NCI-H69 (cell line): ENCODE measurements at regions not wholly inside any gene's neighbourhood (a gene's known extent, or its start where the extent isn't known, plus 50 kb on each side); places are given as distances from the start of the nearest gene placed in this dataset.
"Not testable (repeated sequence)": the region's sequence is repeated elsewhere in the genome, so short reads cannot be mapped to it uniquely, and the experiment has no call there.

Experiments
- DNase-seq: peaks from one replicate; lab custom pipeline; 2025; lab: John Stamatoyannopoulos, UW

DNA sequence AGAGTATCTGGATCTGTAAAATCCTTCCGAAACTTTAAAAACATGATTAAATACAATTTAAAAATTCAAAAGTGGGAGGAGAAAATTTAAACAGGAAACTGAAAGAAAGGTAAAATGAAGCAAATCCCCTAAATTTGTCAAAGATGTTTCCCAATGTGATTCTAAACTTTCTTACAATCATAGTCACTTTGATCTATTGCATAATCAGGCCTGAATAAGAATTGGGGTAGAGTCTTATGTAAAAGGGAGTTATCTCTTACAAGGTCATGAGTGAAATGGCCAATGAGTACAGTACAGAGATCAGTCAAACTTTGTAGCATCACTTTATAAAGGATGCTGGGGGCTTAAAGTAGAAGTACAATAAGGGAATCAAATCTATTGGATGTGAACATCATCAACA, 1657.7 kb upstream of the CELF4 start:
- no peak for DNase-seq

DNA sequence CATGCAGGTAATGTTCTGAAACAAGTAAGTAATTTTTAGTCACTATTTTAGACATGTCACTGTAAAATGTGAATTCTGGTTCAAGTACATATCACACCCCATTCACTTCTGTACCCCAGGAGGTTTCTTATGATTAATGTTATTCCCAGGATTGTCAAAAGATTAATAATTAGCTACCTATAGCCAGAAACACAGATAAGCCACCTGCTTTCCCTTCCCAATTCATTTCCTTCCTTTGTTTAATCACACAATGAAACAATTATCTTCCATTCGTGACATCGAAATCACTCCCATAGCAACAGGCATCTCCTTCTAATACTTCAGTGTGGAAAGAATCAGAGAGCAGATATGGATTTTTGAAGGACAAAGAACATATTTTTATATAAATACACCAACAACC, 1650.3 kb upstream of the CELF4 start:
- DNase-seq = peak; percentile 35

DNA sequence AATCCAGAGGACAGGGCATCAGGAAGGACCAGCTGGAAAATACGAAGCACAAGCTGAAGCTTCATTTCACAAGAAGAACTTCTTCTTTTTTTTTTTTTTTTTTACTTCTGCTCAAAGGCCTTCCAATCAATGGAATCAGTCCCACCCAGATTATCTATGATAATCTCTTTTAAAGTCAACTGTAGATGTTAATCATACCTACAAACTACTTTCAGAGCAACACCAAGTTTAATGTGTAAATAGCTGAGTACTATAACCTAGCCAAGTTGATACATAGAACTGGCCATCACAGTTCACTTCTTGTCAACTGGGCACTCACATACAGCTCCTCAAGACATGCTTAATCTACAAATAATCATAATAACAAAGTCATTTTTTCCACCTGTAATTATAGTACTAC, 1645.9 kb upstream of the CELF4 start:
- no peak for DNase-seq

DNA sequence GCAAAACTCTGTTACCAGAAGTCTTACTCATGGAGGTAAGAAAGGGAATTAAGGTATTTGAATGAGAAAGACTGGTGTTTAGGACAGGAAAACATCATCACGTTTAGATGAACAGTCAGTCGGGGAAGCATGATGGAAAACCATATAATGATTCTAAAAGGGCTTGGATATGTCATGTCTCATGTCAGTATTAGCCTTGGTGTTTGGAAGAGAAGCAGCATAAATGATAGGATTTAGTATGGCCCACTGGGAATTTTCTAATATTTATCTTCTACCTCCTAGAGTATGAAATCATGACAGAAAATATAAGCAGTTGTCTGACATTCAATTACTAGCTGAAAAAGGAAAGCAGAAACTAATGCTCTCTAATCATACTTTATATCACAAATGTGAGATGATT, 1643.6 kb upstream of the CELF4 start:
- DNase-seq = no peak

DNA sequence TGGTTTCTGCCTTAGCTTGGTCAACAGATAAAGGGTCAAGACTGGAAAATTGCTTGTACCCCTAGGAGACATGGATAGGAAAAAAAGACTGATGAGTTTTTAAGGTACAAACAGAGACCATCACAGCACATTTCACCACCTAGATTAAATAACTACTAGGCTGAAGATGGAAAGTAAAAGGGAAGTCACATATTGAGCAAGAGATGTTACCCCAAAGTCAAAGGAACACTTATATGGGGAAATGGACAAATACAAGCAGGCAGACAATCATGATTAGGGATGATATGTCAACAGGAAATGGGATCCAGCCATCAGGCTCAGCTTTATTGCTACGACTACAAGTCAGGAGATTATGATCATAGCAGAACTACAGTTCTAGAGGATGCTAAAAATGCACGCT, 1643.1 kb upstream of the CELF4 start:
- peak; percentile 20 for DNase-seq

DNA sequence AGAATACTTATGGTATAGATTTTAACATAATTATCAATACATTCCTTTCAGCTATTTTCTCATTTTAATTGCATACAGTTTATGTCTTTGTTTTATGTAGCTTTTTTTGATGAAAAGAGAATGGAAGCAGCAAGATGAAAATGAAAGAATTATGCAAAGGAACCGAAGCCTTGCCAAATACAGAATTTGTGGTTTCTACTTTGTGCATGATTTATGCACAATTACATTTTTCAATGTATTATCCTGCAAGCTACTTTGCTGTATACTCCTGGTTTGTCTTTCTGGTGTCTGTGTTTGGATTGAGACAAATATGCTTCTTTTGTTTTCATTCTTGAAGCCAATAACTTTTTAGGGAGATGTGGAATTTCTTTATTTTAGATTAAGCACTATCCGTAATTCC, 1642.6 kb upstream of the CELF4 start:
- no peak for DNase-seq

DNA sequence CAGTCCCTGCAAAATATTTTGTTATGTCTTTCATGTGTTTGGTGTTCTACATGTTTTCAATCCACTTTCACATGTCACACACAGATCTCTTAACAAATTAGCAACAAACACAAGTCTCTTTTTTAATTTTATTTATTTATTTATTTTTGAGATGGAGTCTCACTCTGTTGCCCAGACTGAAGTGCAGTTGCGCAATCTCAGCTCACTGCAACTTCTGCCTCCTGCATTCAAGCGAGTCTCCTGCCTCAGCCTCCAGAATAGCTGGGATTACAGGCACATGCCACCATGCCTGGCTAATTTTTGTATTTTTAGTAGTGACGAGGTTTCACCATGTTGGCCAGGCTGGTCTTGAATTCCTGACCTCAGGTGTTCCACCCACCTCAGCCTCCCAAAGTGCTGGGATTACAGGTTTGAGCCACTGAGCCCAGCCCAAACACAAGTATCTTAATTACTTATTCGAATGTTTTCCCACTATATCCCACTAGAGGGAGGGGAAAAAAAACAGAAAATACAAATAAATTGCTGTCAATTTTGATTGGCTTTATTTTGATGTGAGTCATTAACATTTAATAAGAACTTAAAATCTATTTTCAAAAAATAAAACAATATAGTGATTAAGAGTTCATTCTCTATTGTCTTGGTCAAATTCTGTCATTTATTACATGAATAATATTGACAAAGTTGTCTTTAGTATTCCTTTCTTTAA, 1641.0 kb upstream of the CELF4 start:
- not testable (repeated sequence) for DNase-seq

DNA sequence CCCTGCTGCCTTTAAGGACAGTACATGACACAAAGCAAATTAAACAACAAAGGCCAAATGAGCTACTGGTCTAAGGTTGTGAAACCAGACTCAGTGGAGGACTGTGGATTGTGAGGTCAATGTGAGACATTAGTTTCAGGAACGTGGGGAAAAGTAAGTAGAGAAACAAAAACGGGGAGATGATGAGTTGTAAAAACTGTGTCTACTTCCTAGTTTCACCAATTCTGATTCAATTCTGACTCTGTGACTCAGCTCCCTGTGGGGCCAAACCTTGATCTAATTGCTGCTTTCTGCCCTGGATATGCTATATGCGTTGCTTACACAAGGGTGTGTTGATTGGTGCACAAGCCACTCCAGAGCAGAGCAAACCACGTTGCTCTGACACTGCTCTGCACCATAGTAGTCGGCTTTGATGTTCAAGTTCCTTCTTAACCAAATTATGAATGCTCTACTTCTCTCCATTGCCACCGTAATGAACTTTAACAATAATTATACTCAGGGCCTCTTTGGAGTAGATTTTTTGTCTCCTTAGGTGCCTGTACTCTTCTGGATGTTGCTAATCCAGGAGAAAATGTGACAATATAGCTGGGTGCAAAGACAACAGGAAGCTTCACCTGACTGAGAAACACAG, 1640.1 kb upstream of the CELF4 start:
- peak; percentile 40 for DNase-seq

DNA sequence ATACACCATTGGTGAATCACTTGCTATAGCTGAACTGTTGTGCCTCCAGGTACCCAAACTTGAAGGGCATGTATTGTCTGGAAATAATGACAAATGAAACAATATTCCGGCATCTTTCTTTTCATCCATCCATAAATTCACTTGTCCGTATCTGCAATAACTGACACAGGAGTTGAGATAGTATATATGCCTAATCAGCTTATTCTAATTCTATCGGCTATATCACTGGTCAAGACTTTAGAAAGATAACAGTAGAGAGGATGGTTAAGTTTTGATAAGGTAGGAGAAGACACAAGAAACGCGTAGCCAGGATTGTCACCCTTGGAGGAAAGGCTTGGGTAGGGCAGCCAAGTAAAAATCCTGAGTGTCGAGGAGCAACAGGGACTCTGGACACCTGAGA, 1634.6 kb upstream of the CELF4 start:
- DNase-seq = no peak

DNA sequence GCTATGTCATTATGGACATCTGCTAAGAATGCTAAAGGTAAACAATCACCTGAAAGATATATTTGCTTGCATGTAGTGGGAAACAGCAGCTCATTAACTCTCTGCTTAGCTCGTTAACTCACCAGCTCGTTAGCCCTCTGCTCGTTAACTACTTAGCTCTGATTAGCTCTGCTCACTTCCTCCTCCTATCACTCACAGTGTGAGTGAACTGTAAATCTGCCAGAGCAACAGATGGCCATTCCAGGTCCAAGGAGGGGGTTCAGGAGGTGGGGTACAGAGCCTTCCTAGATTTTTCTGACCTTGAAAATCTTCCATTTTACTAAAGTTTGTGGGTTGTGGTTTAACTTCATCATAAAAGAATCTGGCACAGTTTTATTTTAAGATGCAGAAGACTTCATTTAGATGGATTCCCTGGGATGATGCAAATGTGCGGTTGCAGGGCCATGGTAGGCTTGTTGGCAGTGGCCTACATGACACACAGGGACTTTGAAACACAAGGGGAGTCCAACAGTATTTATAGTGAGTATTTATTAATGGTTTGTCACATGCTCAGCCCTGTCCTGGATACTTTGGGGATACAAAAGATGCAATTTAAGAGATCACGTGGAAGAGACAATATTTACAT, 1633.7 kb upstream of the CELF4 start:
- DNase-seq = peak; percentile 97

DNA sequence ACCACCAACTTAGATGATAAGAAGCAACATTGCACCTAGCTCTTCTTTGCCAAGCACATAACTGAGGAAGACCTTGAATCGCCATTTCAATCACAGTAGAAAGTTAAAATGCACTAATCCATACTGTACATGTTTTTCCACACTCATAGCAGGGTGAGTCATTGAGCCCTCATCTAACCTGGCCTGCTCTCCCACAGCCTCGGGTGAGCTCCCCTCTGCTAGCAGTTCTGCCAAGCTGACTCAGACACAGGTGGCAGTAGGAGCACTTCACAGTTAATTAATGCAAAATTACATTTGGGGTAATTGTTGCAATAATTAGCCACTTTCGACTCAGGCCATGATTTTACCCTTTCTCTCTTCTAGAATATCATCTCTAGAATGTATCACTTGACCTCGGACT, 1632.8 kb upstream of the CELF4 start:
- peak; percentile 90 for DNase-seq

DNA sequence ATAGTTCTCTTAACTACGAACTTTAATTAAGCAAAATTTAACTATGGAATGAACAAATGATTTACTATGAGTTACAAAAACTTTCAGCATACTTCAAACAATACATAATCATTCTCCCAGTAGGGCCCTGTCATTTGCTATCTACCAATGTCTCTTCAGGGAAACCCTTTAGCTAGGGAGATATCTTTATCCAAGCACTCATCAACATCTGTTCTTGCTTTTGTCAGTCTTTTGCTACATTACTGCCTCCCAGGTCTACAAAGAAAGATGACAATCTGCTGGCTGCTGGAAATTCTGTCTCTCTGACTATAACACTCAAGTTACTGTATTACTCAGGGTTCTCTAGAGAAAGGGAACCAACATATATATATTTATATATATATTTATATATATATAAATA, 1626.3 kb upstream of the CELF4 start:
- DNase-seq = peak; percentile 64

DNA sequence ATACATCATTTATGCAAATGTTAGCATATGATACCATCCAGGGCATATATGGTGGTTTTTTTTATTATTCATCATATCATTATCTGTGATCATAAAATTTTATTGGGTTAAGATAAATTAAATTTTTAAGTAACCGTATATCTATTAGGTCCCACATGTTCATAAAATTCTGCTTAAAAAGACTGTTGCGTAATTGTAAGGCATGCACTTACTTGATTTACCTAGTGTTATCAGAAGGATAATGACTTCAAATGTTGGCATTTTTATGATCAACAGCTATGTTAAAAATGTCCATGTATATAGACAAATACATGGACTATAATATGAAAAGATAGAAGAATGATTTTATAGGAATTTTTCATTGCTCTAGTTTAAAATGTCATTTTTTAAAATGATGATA, 1625.5 kb upstream of the CELF4 start:
- DNase-seq = no peak

DNA sequence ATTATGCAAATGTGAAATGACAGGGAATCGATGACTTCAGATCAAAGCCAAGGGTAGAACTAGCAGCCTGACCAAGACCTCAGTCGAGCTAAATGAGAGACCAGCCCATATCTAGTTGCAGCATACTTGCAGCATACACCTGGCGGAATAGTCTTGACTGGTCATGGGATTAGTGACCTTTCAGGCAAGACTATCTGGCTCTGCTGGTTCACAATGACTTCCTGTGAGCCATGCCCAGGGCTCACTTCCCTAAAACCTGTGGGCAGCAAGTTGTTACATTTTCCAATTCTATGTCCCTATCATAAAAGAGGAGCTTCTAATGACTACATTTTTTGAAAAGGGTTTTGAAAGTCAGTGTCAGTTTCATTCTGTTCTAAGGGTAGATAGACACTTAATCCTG, 1624.9 kb upstream of the CELF4 start:
- DNase-seq = no peak

DNA sequence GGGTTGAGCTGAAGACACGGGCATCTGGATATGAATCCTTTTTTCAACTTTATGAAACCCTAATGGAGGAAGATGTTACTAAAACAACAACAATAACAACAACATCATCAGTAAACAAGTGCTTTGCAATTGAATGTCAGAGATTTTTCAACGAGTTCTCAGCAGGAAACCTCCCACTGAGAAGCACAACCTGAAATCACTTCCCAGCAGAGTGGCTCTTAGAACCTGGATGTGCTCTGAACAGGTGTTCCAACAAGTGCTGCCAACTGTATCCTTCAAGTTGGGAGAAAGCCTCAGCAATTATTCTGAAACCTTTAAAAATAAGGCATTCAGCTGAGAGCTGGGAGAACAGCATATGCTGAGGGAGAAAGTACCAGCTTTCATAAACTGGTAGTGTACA, 1622.7 kb upstream of the CELF4 start:
- DNase-seq = peak; percentile 73

DNA sequence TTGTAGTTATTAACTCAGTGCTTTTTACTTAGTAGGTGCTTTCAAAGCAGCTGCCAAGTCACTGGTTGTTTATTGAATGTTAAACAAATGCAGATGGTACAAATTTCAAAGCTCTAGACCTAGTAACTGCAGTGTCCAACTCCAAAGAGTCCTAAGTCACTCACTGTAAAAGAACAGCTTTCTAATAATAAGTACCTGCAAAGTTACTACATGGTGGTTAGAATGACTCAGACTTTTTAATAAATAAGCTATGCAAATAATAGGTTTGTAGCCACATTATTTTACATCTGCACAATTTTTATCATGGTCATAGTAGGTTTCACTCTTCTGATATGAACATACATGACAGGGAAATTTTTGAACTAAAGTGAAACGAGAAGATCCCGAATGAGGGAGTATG, 1620.4 kb upstream of the CELF4 start:
- DNase-seq = no peak

DNA sequence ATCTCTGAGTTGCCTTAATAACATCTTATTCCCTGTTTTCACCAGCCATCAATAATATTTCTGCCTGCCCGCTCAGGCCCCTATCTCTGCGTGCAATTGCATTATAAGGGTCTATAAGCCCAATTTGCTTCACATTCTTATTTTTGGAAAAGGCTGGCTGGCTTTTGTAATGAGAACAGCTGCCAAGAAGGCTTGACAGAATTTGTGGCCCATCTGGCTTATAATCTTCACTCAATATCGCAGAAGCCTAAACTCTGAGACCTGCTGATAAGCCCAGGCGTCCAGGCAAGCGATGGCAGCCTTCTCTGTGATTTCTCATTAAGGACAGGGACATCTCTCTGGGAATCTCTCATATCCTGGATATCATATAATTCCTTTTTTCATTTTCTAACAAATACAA, 1618.6 kb upstream of the CELF4 start:
- DNase-seq = no peak

DNA sequence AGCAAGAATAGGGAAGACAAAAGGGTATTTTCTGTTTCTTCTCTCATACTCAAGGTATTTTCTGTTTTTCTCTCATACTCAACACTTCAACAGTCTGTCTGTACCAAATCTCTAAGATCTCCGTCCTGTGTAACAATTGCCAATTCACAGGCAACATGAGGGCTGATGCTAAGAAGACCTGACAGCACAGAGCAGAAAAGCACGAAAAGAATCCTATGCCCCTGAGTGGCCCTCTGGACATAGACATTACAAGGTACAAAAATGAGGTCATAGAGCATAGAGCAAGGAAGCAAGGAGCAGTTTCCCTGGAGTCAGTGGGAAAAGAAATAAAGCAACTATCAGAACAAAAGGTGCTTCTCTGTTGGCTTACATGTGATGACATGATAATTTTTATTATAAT, 1612.6 kb upstream of the CELF4 start:
- no peak for DNase-seq

DNA sequence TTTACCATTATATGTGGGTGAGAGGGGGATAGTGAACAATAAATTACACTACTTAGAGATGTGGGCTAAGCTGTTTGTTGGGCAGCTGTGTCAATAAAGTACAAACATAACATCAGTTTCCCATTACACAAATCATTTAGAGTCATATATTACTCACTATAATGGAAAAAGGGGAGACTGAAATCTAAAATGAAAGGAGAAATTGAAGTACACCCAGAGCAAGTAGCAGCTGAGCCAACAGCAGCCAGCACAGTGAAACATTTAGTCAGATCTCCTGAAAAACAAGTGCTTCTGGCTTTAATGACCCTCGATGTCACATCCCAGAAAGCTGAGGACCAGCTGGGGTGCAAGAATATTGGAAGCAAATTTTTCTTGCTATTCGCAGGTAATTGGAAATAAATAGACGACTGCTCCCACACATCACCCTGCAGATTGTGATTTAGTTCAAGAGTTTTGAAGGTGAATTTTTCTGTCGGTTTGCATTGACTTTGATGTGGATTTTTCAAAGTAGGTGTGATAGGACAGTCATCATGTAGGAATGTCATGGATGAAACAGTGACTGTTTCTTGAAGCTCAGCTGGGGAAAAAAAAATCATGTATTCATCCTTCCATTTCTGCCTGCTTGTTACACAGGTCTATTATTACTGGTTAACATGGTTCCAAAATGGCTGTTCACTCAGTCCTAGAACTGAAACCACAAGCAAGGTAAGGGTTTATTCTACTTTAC, 1607.3 kb upstream of the CELF4 start:
- DNase-seq = peak; percentile 88

DNA sequence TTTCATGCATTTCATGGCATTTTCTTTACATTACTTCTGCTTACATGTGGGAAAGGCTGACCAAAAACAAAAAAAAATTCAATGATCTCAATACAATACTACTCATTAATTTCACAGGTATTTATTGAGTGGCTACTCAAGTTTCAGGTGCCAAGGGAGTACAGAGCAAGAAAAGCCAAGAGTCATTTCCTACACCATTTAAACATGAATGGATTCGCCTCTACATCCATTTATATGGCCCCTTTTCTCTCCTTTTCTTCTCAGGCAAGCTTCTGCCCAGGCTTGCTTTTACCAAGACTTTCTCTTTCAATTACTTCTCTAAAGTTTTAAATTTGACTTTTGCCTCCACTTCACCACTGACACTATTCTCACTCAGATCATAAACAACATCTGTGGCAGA, 1603.1 kb upstream of the CELF4 start:
- DNase-seq = no peak

DNA sequence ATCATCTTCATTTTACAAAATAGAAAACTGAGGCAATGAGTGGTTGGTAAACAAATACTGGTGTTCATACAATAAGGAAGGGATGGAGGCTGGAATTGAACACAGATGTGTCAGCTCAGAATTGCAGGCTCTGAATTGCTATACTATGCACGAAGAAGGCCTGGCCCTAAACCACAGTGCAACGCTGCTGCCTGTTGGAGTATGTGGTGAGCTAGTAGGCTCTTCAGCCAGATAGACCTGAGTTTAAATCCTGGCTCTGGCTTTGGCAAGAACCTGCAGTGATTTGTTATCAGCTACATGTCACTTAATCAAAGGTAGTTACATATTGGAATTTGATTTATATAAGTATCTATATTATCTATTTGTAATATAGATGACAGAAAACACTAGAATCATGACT, 1602.4 kb upstream of the CELF4 start:
- DNase-seq = peak; percentile 34

DNA sequence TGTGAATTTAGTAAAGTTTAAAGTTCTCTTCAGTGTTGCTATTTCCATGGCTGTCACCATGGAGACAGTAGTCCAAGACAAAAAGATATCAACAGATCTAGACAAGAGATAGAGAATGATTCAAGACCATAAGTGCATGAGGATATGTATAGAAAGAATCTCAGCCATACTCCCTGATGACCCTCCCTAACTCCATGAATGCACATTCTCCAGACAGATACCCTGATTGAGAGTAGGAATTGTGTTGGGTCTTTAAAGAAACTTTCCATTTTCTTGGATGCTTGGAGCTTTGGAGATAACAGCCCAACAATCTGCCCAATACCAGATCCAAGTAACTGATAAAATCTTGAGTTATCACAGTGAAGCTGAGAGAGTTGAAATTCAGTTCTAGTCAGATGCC, 1601.2 kb upstream of the CELF4 start:
- DNase-seq = no peak
